GM18873 (cell line): ENCODE measurements at regions not wholly inside any gene's neighbourhood (a gene's known extent, or its start where the extent isn't known, plus 50 kb on each side); places are given as distances from the start of the nearest gene placed in this dataset.
"Not testable (repeated sequence)": the region's sequence is repeated elsewhere in the genome, so short reads cannot be mapped to it uniquely, and the experiment has no call there.

ENCODE experiments used
- ATAC-seq: cut with Tn5 transposase; IDR thresholded peaks from one replicate; pipeline ENCODE4 v1.9.1; 2021; ENCODE audit warnings: mild to moderate bottlenecking, moderate library complexity, moderate number of reproducible peaks; ENCODE audit not compliant: unreplicated experiment, low FRiP score

- ATAC-seq: no peak
Observed at GRCh38 chr21:14903172-14903865, 161.5 kb downstream of the NRIP1 start.

GRCh38 chr21:14901482-14901958 lies 163.3 kb downstream of the NRIP1 start:
- ATAC-seq: no peak

- ATAC-seq: no peak
Observed at GRCh38 chr21:14900611-14901010, 164.2 kb downstream of the NRIP1 start.

- no peak for ATAC-seq
Observed at GRCh38 chr21:14900058-14900457, 164.7 kb downstream of the NRIP1 start.

- ATAC-seq: no peak
Observed at GRCh38 chr21:14895792-14896191, 169.0 kb downstream of the NRIP1 start.

- ATAC-seq: no peak
Observed at GRCh38 chr21:14890141-14890540, 174.7 kb downstream of the NRIP1 start.

GRCh38 chr21:14889080-14889810 lies 175.6 kb downstream of the NRIP1 start:
- no peak for ATAC-seq

GRCh38 chr21:14888202-14888601 lies 176.6 kb downstream of the NRIP1 start:
- ATAC-seq: no peak

- ATAC-seq: no peak
Observed at GRCh38 chr21:14886001-14886400, 178.8 kb downstream of the NRIP1 start.

- ATAC-seq: no peak
Observed at GRCh38 chr21:14883351-14883750, 181.4 kb downstream of the NRIP1 start.

GRCh38 chr21:14882545-14882944 lies 182.3 kb downstream of the NRIP1 start:
- ATAC-seq: not testable (repeated sequence)

- ATAC-seq: no peak
Observed at GRCh38 chr21:14881863-14882499, 182.8 kb downstream of the NRIP1 start.

- ATAC-seq: no peak
Observed at GRCh38 chr21:14880922-14881321, 183.9 kb downstream of the NRIP1 start.

- ATAC-seq: no peak
Observed at GRCh38 chr21:14879458-14879857, 185.3 kb downstream of the NRIP1 start.

GRCh38 chr21:14878971-14879370 lies 185.8 kb downstream of the NRIP1 start:
- ATAC-seq: no peak

- no peak for ATAC-seq
Observed at GRCh38 chr21:14877581-14878228, 187.1 kb downstream of the NRIP1 start.

GRCh38 chr21:14876524-14876840 lies 188.3 kb downstream of the NRIP1 start:
- no peak for ATAC-seq

- peak; percentile 63 for ATAC-seq
Observed at GRCh38 chr21:14875704-14876523, 188.9 kb downstream of the NRIP1 start.

- no peak for ATAC-seq
Observed at GRCh38 chr21:14875186-14875585, 189.6 kb downstream of the NRIP1 start.

- no peak for ATAC-seq
Observed at GRCh38 chr21:14874379-14874778, 190.4 kb downstream of the NRIP1 start.
